H1 (cell line): ENCODE measurements at regions not wholly inside any gene's neighbourhood (a gene's known extent, or its start where the extent isn't known, plus 50 kb on each side); places are given as distances from the start of the nearest gene placed in this dataset.

Experiments used
- CTCF ChIP-seq, 3 experiments: IDR thresholded peaks; 1 replicate in 2 of 3; 2 replicates in 1 of 3; pipeline versions ENCODE4 v1.5.1 to v1.6.1; 2011; ENCODE audit warnings: low read length in 3 of 3, mild to moderate bottlenecking in 3 of 3, inconsistent platforms in 2 of 3, low read depth in 1 of 3, moderate library complexity in 1 of 3; ENCODE audit not compliant: insufficient read depth in 1 of 3; ENCODE audit errors: control extremely low read depth in 1 of 3
- SP1 ChIP-seq: IDR thresholded peaks from 2 replicates; pipeline ENCODE4 v1.6.1; 2011; ENCODE audit warnings: low read depth, low read length

DNA sequence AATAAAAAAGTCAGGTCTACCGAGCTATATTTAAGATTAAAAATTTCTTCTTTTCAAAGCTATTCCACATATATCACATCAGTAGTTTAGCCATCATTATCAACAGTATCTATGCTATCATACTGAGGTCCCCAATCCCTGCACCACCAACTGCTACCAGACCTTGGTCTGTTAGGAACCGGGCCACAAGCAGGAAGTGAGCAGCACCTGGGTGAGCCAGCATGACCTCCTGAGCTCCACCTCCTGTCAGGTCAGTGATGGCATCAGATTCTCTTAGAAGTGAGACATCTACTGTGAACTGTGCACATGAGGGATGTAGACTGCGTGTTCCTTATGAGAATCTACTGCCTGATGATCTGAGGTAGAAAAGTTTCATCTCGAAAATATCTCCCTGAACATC is 632.1 kb upstream of the KCND2 start:
- TF ChIP-seq CTCF (IDR thresholded peaks at IDR 0.05; ENCODE audit: control extremely low read depth in 1 of 3, insufficient read depth in 1 of 3, low read depth in 1 of 3, low read length in 3 of 3) (no peak), SP1 (no peak)
